HCT116 (cell line): ENCODE measurements at regions not wholly inside any gene's neighbourhood (a gene's known extent, or its start where the extent isn't known, plus 50 kb on each side); places are given as distances from the start of the nearest gene placed in this dataset.

ENCODE experiments used
- ATAC-seq: fragments of 200-7000 bp; cut with Tn5 transposase; 2 replicates; pipeline ENCODE4 v1.9.1; 2020; ENCODE audit warnings: mild to moderate bottlenecking, moderate library complexity
- BruUV-seq: library from RNA; stranded (reverse); fragments of 400-500 nt; replicated peaks from 2 replicates; lab custom pipeline; 2021; lab: Mats Ljungman, UMichigan
- CTCF ChIA-PET: fragments of 300-600 bp; sonication (Branson Sonifier 250); formaldehyde crosslinking; loops from one replicate; lab custom pipeline; 2021; ENCODE audit warnings: antibody characterized with exemption; lab: Charles Lee
- POLR2A ChIA-PET: fragments of 300-600, 350-600 bp; sonication (Branson Sonifier 250); formaldehyde crosslinking; loops from one replicate; lab custom pipeline; 2021; ENCODE audit warnings: antibody characterized with exemption; lab: Charles Lee
- RAD21 ChIA-PET, 2 experiments: fragments of 300-600 bp; sonication (Branson Sonifier 250); formaldehyde crosslinking; loops; one replicate each; lab custom pipeline; 2023; ENCODE audit warnings: low total read pairs in 2 of 2; ENCODE audit not compliant: uncharacterized antibody in 2 of 2, unreplicated experiment in 2 of 2, low non-redundant PET in 1 of 2; lab: Charles Lee
- DNase-seq: peaks from one replicate; pipeline ENCODE4 v3.0.0-alpha.2; 2010; ENCODE audit warnings: low read depth, low spot score
- H2AFZ ChIP-seq: fragments of 200-600 bp; shearing (Covaris generic), sonication (generic); 2 replicates; pipeline ENCODE4 v1.6.1; 2017; ENCODE audit warnings: low read depth, mixed run types, mixed read lengths, antibody characterized with exemption, low read length; ENCODE audit not compliant: poor library complexity, severe bottlenecking
- H3K27ac ChIP-seq: 2 replicates; pipeline ENCODE4 v1.5.1; 2012; ENCODE audit warnings: low read depth, low read length
- H3K27me3 ChIP-seq: fragments of 200-600 bp; sonication (generic); 2 replicates; pipeline ENCODE4 v1.6.1; 2016; ENCODE audit warnings: mixed run types, low read length, mixed read lengths; ENCODE audit not compliant: insufficient read depth
- H3K36me3 ChIP-seq, 2 experiments: fragments of 200-500 bp in 1 of 2; fragments of 200-600 bp in 1 of 2; sonication (Bioruptor generic) in 1 of 2; sonication (generic) in 1 of 2; 2 replicates each; pipeline versions ENCODE4 v1.5.1 to v1.6.1; 2014 to 2016; ENCODE audit warnings: low read length in 2 of 2, inconsistent platforms in 1 of 2, mixed read lengths in 1 of 2, mixed run types in 1 of 2; ENCODE audit not compliant: insufficient read depth in 2 of 2, control insufficient read depth in 1 of 2
- H3K4me1 ChIP-seq, 2 experiments: fragments of 200-600 bp in 1 of 2; sonication (generic) in 1 of 2; 2 replicates each; pipeline versions ENCODE4 v1.5.1 to v1.6.1; 2012 to 2017; ENCODE audit warnings: low read length in 2 of 2, inconsistent platforms in 1 of 2, mild to moderate bottlenecking in 1 of 2, mixed read lengths in 1 of 2, mixed run types in 1 of 2, moderate library complexity in 1 of 2; ENCODE audit not compliant: insufficient read depth in 2 of 2, control insufficient read depth in 1 of 2
- H3K4me2 ChIP-seq: fragments of 200-600 bp; sonication (generic); 2 replicates; pipeline ENCODE4 v1.6.1; 2017; ENCODE audit warnings: mixed run types, low read length, mixed read lengths
- H3K4me3 ChIP-seq, 2 experiments: fragments of 200-600 bp in 1 of 2; sonication (generic) in 1 of 2; replicated peaks in 1 of 2; 2 replicates each; pipeline ENCODE4 v1.5.1; 2011 to 2016; ENCODE audit warnings: low read length in 2 of 2, control low read depth in 1 of 2, low read depth in 1 of 2, mild to moderate bottlenecking in 1 of 2, mixed read lengths in 1 of 2, mixed run types in 1 of 2
- H3K79me2 ChIP-seq: fragments of 200-600 bp; sonication (generic); 2 replicates; pipeline ENCODE4 v1.6.1; 2017; ENCODE audit warnings: mild to moderate bottlenecking, mixed run types, low read length, moderate library complexity, mixed read lengths; ENCODE audit not compliant: insufficient read depth
- H3K9ac ChIP-seq: fragments of 200-600 bp; sonication (generic); 2 replicates; pipeline ENCODE4 v1.6.1; 2016; ENCODE audit warnings: low read length, mixed read lengths
- H3K9me2 ChIP-seq: fragments of 200-600 bp; sonication (generic), shearing (Covaris generic); 2 replicates; pipeline ENCODE4 v1.6.1; 2017; ENCODE audit warnings: mixed run types, mild to moderate bottlenecking, moderate library complexity; ENCODE audit not compliant: insufficient read depth
- H3K9me3 ChIP-seq, 2 experiments: fragments of 200-500 bp in 1 of 2; fragments of 200-600 bp in 1 of 2; sonication (Bioruptor generic) in 1 of 2; sonication (generic) in 1 of 2; 2 replicates each; pipeline ENCODE4 v1.6.1; 2014 to 2017; ENCODE audit warnings: low read length in 2 of 2, mixed read lengths in 2 of 2, inconsistent platforms in 1 of 2, low read depth in 1 of 2, mild to moderate bottlenecking in 1 of 2, mixed run types in 1 of 2, moderate library complexity in 1 of 2; ENCODE audit not compliant: control insufficient read depth in 1 of 2, insufficient read depth in 1 of 2
- H4K20me1 ChIP-seq: fragments of 200-600 bp; sonication (generic), shearing (Covaris generic); 2 replicates; pipeline ENCODE4 v1.6.1; 2017; ENCODE audit warnings: mixed run types, mild to moderate bottlenecking, moderate library complexity; ENCODE audit not compliant: insufficient read depth
- ATF3 ChIP-seq: IDR thresholded peaks from 2 replicates; pipeline ENCODE4 v1.6.1; 2012
- CBX3 ChIP-seq: IDR thresholded peaks from 2 replicates; pipeline ENCODE4 v1.6.1; 2012; ENCODE audit warnings: low read depth
- CEBPB ChIP-seq: IDR thresholded peaks from 2 replicates; pipeline ENCODE4 v1.6.1; 2012; ENCODE audit warnings: low read depth
- EGR1 ChIP-seq: IDR thresholded peaks from 2 replicates; pipeline ENCODE4 v1.6.1; 2012; ENCODE audit warnings: low read depth
- ELF1 ChIP-seq: IDR thresholded peaks from 2 replicates; pipeline ENCODE4 v1.6.1; 2012; ENCODE audit warnings: low read depth, borderline replicate concordance
- EZH2 ChIP-seq: fragments of 200-600 bp; sonication (generic); IDR thresholded peaks from 2 replicates; pipeline ENCODE4 v1.6.1; 2017; ENCODE audit warnings: antibody characterized with exemption, mixed run types
- EZH2phosphoT487 ChIP-seq: fragments of 200-600 bp; IDR thresholded peaks from 2 replicates; pipeline ENCODE4 v1.6.1; 2018; ENCODE audit warnings: antibody characterized with exemption, borderline replicate concordance
- MAX ChIP-seq: IDR thresholded peaks from 2 replicates; pipeline ENCODE4 v1.6.1; 2012
- POLR2AphosphoS5 ChIP-seq: IDR thresholded peaks from 2 replicates; pipeline ENCODE4 v1.6.1; 2011; ENCODE audit warnings: mild to moderate bottlenecking, low read depth, low read length, moderate library complexity
- SIN3A ChIP-seq: IDR thresholded peaks from 2 replicates; pipeline ENCODE4 v1.6.1; 2012; ENCODE audit warnings: low read depth
- SP1 ChIP-seq: IDR thresholded peaks from 2 replicates; pipeline ENCODE4 v1.6.1; 2012; ENCODE audit warnings: low read depth
- TCF7L2 ChIP-seq: IDR thresholded peaks from 2 replicates; pipeline ENCODE4 v1.7.0; 2011; ENCODE audit warnings: borderline replicate concordance, inconsistent platforms; ENCODE audit not compliant: insufficient read depth, insufficient read length; ENCODE audit errors: extremely low read depth
- ZBTB33 ChIP-seq: IDR thresholded peaks from 2 replicates; pipeline ENCODE4 v1.6.1; 2011; ENCODE audit warnings: mild to moderate bottlenecking, low read length, moderate library complexity; ENCODE audit not compliant: insufficient replicate concordance; ENCODE audit errors: extremely low read depth
- intact Hi-C: fragments of 100-400 bp; cut with micrococcal nuclease; formaldehyde crosslinking; loops from 2 replicates; pipeline ENCODE4 v1.10.0; 2022
- TF ChIP-seq, protein P1 (sequence below), 3 experiments: fragments of 200-600 bp in 1 of 3; sonication (generic) in 1 of 3; IDR thresholded peaks in 2 of 3; conservative IDR thresholded peaks in 1 of 3; 2 replicates each; pipeline ENCODE4 v1.5.1; 2012 to 2017; ENCODE audit warnings: low read depth in 2 of 3, low read length in 2 of 3, antibody characterized with exemption in 1 of 3, borderline replicate concordance in 1 of 3, control low read depth in 1 of 3, mild to moderate bottlenecking in 1 of 3, mixed read lengths in 1 of 3, mixed run types in 1 of 3, moderate library complexity in 1 of 3; ENCODE audit not compliant: insufficient read depth in 1 of 3

DNA sequence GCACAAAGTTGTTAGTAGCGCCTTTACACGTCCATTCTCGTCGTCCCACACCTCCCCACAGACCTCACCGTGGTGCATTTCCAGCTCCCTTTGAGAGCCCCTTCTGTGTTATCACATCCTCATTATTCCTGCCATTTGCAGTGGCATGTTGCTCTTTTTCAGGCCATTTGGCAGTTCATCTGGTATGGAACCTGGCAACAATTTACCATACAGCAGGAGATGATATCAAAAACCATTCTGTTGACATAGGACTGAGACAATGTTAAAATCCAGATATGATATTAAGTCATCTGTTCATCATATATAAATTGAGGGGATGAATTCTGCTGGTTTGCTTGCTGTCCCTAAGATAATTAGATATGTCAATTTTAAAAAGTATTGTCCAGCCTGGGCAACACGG is 83.0 kb downstream of the TMEM174 start:
- H3K27me3 ChIP-seq: no peaks in the 10 kb centered on the region
- no peak for DNase-seq
- H3K4me1 ChIP-seq: peaks cover 0 to 5% of the 10 kb centered on the region in 2 experiments; a peak in 1 of 4 replicates
- no peak overlapping the region for H2AFZ ChIP-seq
- no peak overlapping the region for H3K4me3 ChIP-seq
- H4K20me1 ChIP-seq: no peaks in the 10 kb centered on the region
- no peak overlapping the region for H3K9ac ChIP-seq
- no peak overlapping the region for H3K27ac ChIP-seq
- no peak for ATAC-seq
- H3K79me2 ChIP-seq: no peaks in the 10 kb centered on the region
- TF ChIP-seq ZBTB33 (no peak), ATF3 (no peak), CEBPB (no peak), EZH2 (no peak), ELF1 (no peak), MAX (no peak), EZH2phosphoT487 (no peak), POLR2AphosphoS5 (no peak), SIN3A (no peak), TCF7L2 (no peak), CBX3 (no peak), EGR1 (no peak), SP1 (no peak)
- TF ChIP-seq, protein P1, sequence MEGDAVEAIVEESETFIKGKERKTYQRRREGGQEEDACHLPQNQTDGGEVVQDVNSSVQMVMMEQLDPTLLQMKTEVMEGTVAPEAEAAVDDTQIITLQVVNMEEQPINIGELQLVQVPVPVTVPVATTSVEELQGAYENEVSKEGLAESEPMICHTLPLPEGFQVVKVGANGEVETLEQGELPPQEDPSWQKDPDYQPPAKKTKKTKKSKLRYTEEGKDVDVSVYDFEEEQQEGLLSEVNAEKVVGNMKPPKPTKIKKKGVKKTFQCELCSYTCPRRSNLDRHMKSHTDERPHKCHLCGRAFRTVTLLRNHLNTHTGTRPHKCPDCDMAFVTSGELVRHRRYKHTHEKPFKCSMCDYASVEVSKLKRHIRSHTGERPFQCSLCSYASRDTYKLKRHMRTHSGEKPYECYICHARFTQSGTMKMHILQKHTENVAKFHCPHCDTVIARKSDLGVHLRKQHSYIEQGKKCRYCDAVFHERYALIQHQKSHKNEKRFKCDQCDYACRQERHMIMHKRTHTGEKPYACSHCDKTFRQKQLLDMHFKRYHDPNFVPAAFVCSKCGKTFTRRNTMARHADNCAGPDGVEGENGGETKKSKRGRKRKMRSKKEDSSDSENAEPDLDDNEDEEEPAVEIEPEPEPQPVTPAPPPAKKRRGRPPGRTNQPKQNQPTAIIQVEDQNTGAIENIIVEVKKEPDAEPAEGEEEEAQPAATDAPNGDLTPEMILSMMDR (IDR thresholded peaks at IDR 0.05 in 2 of 3, conservative IDR thresholded peaks at IDR 0.05 in 1 of 3; ENCODE audit: borderline replicate concordance in 1 of 3, insufficient read depth in 1 of 3, low read depth in 2 of 3, low read length in 2 of 3): no peak
- ChIA-PET POLR2A (no interaction called here), RAD21 (no interaction called here), CTCF (no interaction called here)
- H3K9me3 ChIP-seq: no peaks in the 10 kb centered on the region
- no peaks in the 10 kb centered on the region for H3K9me2 ChIP-seq
- H3K36me3 ChIP-seq: no peaks in the 10 kb centered on the region
- intact Hi-C loops: no loop called here
- no peak overlapping the region for H3K4me2 ChIP-seq
- BruUV-seq: no TSS peak
